ENCODE measurements at regions not wholly inside any gene's neighbourhood (a gene's known extent, or its start where the extent isn't known, plus 50 kb on each side); places are given as distances from the start of the nearest gene placed in this dataset.

DNA sequence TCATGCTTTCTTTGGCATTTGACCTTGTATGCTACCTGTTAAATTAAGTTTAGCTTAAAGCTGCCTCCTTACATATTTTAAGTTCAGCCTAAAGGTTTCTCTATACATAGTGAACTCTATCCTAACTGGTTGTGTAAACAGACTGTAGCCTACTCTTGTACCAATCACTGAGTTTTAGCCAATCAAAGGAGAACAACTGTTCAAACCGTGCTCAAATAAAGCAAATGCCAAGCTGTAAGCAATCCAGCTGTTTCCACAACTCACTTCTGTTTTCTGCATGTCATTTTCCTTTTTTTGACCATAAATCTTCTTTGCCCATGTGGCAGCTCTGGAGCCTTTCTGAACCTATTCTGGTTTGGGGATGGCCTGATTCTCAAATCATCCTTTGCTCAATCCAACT lies 1603.8 kb upstream of the ACVR2A start:
- no peak for DNase-seq

DNA sequence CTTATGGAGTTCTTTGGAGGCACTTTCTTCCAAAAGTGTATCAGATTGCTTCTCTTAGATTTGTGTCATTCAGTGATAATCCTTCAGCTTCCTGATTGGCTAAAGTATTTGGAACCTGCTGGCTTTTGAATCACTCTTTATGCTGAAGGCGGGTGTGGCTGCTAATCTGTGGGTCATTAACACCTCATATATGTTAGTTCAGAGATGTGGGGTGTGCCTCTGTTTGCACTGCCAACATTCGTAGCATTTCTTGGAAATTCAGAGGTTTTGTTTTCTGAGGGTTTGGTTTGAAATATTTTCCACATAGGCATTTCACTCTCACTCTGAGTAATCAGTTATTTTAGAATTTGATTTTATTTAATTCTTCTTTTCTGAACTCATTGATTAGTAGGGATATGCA lies 1604.4 kb upstream of the ACVR2A start:
- peak; percentile 41 for DNase-seq

DNA sequence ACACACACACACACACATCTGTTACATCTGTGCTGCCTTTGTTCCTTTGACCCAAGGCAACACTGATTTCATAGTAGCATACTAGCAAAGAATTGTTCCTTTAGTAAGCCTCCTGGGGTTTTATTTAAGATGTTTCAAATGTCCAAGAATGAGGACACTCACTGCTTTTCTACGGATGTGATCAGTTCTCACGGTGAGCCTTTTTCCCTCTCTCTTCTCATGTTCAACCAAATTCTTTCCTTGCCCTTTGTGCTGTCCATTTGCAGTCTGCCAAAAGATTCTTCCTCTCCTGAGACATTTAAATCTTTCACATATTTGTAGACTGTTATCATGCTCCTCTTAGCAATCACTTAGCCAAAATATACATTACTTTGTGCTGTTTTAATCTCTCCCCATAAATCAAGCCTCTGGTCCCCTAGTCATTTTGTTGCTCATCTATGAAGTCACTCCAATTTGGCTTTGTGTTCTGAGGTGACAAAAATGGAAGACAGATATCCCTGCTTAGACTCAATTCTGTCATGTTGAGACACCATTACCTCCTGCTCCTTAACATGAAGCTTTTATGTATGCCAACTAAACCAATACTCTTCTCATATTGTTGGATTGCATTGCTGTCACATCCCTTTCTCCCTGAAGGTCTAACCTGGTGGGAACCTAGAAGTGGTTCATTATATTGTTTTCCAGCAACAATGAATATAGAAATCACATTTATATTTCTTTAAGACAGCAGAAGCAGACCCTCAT lies 1605.3 kb upstream of the ACVR2A start:
- DNase-seq = no peak

DNA sequence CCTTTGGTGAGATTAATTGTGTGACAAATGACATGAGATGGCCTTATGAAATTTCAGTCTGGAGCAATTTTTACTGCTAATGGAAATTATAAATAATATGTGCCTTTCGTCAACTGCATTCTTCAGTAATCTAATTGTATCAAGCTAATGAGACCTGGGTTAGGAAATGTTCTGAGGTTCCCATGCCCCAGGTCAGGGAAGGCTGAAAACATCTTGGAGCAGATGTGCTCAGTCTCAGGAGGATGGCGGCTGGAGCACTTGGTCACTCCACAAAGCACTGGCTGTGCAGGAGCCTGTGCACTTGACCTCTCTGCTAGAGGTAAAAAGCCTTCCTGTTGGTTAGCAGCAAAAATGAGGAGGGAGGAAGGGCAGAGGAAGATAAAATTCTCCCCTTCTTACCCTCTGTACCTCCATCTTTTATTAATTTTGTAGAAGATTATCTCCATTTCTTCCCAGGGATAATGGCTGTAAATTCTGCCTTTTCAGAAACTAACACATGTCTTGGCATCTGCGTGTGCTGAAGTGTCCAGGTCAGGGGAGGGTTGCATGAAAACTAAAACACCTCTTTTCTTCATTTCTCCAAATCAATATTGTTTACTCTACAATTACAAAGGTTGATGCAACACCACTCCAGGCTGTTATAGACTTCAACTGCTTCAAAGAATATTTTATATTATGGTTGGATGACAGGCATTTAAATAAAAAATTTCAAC lies 1606.4 kb upstream of the ACVR2A start:
- DNase-seq = no peak

DNA sequence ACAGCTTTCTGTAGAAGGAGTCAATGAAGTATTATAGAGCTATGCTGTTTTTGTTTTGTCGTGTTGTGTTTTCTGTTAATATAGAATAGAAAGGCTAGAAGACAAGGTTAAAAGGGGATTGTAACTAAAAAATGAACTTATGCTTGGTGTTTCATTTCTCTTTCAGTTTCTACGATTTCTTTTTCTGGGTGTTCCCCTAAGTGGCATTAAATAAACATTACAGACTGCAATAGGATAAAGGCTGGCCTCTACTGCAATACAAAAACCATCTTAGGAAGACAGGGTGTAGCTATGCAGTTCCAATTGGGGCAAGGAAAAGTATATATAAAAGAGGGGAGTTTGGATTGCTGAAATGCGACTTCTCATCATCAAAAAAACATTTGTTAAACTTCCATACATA lies 1609.7 kb upstream of the ACVR2A start:
- DNase-seq = no peak

DNA sequence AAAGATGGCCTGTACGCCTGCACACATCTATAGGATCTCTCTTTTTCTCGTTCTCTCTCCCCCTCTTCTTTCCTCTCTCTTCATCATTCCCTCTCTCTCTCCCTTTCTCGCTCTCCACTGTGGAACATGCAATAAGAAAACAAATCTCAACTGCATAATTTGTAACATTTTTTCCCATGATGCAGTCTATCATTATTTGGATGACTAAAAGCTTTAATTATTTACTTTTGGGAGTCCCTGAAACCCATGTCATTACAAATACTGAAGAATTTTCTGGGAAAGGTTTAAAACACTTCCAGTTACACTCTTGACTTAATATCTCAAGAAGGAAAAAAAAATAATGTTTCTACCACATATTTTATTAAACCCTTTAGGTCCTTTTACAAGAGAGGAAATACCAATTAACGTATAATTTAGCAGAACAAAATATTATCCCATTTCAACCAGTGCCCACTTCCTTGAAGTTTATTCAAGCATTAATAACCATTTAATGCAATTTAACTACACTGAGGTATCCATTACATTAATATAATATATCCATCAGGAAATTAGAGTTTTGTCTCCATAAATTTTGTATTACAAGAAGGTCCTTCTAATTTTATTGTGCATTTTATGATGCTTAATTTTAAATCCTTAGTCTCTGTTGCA lies 1615.2 kb upstream of the ACVR2A start:
- DNase-seq = no peak

DNA sequence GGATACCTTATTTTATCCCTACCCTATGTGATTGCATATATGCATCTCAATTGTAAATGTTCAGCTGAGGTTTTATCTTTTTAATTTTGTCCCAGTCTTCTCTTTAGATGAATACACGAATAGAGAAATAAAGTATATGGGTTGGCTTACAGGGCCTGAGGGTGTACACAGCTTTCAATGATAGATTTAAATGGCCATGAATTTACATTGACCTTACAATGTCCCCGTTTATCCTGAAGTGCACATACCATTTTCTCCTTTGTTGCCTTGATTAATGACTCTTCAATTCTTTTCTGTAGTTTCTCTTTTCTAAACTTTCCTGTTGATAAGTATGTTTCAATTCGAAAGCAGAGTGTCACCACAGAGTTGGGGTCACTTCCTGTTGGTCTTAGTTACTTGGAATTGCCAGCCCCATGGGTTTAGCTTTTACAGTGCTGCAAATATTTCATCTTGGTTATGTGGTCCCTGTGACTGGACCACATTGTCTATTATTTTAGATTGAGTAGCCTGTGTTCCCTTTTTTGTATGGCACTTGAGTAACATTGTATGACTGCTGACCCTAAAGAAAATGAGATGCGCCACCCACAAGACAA lies 1616.3 kb upstream of the ACVR2A start:
- no peak for DNase-seq

DNA sequence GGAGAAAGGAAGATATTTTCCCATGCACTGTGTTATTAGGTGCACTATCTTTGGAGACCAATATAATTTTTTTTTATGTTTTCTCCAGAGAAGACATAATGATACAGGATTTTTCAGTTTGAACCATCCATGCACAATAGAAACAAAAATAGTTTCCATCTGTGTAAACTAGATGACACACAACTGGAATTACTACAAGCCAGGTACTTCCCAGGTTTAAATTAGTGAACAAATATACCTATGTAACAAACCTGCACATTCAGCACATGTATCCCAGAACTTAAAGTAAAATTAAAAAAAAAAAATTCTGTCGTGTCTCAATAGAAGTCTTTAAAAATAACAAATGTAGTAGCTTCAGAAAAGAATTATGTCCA lies 1616.8 kb upstream of the ACVR2A start:
- DNase-seq = no peak

DNA sequence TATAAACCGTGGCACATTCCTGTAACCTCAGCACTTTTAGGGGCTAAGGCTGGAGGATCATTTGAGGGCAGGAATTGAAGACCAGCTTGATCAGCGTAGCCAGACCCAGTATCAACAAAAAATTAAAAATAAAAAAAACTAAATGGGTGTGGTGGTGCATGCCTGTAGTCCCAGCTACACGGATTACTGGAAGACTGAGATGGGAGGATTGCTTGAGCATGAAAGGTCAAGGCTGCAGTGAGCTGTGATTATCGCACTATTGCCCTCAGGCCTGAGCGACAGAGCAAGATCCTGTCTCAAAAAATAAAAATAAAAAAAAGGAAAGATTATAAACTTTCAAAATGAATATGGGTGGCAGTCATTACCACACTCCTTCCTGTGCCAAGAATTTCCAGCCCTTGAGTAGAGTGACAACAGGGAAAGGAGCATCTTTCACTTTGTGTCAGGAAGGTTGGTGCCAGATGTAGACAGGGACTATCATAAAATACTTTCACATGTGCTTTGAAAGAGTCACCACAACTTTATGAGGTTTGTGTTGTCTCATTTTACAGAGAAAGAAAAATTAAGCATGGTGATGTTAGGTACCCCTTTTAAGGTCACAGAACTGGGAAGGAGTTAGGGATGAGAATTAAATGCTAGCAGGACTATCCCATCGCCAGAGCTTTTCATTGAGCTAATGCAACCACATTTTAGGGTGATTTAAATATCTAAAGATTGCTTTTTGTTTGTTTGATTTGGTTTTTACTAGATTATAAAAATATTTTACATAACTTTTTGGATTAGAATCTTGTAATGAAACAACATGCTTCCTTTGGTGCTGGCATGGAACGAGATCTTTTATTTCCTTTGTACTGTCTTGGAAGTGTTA lies 1617.4 kb upstream of the ACVR2A start:
- DNase-seq = no peak

DNA sequence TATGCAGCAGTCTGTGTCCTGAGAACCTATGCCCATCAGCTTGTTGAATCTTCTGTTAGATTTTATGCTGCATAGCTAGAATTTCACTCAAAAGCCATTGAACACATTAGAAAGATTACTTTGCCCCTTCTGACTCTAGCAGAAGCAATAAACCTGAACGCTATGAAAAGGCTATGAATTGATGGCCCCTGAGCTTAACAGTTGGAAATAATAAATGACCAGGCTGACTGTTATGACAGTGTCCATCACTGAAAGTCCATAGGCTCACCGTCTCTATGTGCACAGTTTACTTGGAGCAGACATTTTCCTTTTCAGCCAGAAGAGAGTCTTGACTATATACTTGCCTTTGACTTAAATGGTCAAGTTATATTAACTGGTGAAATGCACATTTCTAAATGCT lies 1618.8 kb upstream of the ACVR2A start:
- no peak for DNase-seq

DNA sequence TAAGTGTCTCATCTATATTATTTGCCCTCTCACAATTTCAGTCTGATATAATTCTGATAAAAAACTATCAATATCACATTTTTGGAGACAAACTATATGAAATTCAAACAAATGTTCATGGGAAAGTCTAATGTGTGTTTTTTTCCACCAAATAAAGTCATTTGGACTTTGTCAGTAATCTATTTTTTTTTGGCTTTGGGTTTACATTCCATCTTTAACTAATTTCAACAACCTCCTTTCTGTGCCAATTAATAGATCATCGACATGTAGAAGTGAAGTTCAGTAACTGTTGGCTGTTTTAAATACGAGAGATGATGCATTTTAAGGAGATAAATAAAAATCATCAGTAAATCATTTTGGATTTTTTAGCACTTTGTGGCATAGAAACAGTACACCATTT lies 1623.0 kb upstream of the ACVR2A start:
- no peak for DNase-seq

DNA sequence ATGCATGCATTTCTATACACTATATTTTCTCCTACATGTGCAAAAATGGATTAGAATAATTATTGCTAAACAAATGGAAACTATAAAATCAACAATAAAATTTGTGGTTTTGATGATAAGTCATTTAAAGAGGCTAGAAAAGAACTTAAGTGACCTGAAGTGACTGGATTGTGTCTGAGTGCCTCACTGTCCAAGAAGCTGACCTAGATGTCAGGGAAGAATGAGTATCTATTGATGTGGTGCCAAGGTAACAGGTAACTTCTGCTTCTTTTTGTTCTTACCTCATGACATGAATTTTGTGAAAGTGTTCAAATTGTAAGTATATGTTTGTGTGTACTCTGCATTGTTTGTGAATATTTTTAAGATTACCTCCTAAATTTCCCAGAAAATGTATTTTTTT lies 1623.9 kb upstream of the ACVR2A start:
- DNase-seq = no peak

DNA sequence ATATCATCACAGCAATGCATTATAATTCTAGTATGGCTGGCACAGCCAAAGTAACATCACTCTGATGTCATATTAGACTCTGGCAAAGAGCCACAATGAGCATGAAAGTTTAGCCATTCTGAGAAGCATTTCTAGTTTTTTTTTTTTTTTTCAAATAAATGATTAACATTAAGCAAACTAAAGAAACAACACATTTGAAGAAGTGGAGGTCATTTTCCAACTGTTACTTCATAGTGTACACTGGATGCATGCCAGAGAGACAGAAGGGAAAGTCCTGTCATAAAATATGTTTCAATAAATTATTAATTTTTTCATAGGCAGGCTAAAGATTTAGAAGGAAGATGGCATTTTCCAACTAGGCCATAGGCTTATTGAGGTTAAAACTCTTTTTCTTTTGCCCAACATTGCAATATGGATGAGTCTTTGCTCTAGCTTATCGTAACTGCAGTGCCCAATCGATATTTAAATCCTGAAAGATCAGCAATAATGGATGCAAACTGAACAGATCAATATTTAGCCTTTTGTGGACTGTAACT lies 1630.4 kb upstream of the ACVR2A start:
- DNase-seq = no peak

DNA sequence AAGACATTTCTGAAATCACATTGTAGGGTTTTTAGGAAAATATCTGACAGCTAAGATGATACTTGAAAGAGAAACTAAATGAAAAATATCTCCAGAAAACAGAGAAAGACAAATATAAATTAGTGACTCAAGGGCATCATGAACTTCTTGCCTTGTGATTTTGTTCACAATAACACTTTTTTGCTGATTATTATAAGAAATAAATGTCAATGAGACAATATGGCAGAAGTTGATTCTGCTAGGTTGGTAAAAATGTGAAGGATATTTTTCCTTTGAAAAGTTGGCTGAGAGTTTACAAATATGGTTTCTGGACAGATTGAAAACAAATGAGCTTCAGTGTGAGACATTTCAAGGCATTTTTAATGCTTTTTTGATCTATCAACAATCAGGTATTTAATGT lies 1631.2 kb upstream of the ACVR2A start:
- no peak for DNase-seq

DNA sequence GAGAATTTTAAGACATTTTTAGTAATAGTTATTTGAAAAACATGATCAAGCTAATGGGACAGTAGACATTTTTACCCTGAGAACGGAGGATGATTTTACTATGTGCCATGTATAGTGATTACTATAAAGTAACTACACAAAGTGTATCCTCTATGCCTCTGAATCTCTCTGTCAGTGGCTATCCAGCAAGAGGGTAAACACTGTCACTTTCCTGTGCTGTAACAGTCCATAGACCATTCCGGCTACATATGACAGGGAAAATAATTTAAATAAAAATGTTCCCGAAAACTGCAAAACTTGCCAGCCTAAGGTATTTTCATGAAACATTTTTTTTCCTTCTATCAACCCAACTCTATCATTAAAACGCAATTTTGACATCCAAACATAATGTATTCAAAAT lies 1632.2 kb upstream of the ACVR2A start:
- DNase-seq = no peak

DNA sequence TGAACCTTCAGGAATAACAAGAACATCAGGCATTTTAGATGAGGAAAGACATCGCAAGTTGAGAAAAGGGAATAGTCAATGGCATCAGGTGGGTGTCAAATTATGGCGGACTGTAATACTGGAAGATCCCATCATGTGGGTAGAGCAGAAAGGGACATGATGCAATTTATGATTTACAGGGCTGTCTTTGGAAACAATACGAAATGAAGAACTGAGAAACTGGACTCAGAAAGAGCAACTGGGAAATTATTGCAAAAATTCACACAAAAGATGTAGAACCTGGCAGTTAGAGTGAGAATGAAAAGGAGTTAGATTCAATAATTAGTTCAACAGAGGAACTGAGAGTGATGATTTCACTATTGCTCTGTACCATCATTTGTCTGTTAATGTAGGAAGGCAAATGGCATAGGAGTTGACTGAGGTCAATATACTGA lies 1635.0 kb upstream of the ACVR2A start:
- DNase-seq = no peak

DNA sequence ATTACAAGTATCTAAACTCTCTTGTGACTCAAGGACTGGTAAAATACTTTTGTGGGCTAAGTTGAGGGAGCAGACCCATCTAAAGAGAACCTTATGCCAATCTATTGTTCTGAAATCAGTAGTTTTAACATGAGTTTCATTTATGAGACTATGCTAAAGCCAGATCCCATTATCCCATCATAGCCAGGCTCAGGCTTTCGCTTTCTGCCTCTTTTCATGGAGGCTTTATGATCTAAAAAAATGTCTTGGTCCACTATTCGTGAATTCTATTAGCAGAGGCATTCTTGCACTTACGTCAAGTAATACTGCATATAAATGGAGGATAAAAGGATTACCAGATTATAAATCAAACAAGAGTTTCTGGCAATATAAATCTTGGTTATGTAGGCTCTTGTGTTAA lies 1636.9 kb upstream of the ACVR2A start:
- DNase-seq = no peak

DNA sequence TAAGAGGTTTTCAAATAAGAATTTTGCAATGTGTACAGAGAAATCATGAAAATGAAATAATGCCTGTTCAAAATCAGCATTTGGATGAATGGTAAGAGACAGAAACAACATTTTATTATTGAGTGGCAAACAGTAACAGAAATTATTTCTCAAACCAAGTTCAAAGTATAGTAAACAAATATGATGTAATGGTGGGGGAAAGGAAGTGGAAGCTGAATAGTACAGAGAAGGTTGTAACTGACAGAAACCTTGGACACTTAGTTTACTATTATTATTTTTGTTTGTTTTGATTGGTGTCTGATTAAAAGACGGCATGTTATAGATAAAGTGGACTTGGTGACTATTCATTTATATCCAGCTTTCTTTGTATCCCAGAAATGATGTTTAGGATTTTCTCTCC lies 1637.4 kb upstream of the ACVR2A start:
- no peak for DNase-seq

DNA sequence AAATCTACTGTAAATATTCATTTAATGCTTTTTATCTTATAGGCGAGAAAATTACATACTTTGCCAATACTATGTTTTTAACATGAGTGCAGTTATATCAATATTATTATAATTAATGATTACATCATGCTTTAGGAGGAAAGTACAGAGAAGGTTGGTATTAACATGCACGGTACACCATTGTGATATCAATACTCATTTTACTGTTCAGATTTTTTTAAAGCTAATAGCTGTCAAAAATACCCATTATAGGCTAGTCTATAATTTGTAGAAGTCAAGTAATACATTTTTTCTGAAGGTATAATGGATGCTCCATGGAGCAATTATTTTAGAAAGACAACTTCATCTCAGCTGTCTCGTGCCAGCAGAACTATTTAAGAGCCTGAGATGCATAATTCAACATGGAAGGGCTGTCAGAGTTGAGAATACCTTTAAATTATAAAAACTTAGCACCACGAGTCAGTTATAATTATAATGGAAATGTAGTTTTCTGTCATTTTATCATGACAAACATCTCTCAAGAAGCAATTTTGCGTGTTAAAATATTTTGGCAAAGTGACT lies 1641.7 kb upstream of the ACVR2A start:
- no peak for DNase-seq

DNA sequence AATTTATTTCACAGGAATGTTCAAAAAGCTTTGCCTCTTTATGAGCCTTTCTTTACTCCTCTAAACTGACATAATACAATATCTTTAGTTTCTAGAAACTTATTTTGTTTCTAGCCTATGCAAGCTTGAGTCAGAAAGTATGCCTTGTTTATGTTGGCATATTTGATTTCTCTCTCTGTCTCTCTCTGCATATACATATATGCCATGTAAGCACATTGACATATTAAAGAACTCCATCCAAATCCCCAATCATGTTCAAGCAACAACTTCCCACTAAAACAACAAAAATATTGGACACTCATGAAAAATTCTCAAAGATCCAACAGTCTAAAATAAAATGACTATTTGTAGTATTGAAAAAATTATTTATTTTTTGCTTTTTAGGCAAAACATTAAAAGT lies 1651.2 kb upstream of the ACVR2A start:
- no peak for DNase-seq

DNA sequence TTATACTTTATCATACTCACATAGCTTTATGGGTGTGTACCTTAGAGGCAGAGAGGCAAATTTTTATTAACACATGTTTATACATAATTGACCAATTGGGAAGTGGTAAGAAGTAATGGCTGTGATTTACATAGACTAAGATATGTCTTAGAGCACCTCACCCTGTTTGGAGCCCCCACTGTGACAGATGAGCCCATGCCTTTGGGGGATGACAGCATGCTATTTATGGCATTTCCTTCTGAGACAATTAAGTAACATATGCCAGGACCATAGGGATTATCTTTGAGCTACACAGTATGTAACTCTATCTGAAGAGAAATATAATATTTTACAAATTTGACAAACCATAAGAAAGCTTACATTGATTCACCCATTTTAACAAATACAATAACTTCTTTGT lies 1655.3 kb upstream of the ACVR2A start:
- DNase-seq = no peak

DNA sequence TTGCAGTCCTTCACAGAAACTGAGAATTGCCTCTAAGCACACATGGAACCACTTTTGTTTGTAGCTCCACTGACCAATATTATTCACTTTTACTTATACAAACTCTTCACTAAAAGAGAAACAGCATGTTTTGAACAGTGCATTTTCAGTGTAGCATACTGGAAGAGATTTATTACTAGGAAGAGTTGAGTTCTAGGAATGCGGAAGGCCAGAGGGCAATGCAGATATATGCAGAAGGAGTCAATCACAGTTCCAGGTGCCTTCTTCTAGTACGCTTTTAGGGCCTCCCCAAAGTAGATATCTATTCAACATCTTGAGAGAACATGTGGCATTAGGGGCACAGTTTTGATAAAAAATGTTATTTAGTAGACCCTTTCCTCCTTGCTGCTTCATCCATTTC lies 1654.0 kb upstream of the ZEB2 start:
- DNase-seq = no peak

Data from femur (tissue), 1 donor.